ENCODE measurements at regions not wholly inside any gene's neighbourhood (a gene's known extent, or its start where the extent isn't known, plus 50 kb on each side); places are given as distances from the start of the nearest gene placed in this dataset.
"Not testable (repeated sequence)": the region's sequence is repeated elsewhere in the genome, so short reads cannot be mapped to it uniquely, and the experiment has no call there.

- TF ChIP-seq CTCF, POLR2AphosphoS5 (IDR thresholded peaks at IDR 0.05): not testable (repeated sequence)
These were observed 1372.8 kb upstream of the CDH18 start for GRCh38 chr5:21360754-21361153.

All from suprapubic skin (tissue), 3 donors.